ENCODE measurements at regions not wholly inside any gene's neighbourhood (a gene's known extent, or its start where the extent isn't known, plus 50 kb on each side); places are given as distances from the start of the nearest gene placed in this dataset.
"Not testable (repeated sequence)": the region's sequence is repeated elsewhere in the genome, so short reads cannot be mapped to it uniquely, and the experiment has no call there.

DNA sequence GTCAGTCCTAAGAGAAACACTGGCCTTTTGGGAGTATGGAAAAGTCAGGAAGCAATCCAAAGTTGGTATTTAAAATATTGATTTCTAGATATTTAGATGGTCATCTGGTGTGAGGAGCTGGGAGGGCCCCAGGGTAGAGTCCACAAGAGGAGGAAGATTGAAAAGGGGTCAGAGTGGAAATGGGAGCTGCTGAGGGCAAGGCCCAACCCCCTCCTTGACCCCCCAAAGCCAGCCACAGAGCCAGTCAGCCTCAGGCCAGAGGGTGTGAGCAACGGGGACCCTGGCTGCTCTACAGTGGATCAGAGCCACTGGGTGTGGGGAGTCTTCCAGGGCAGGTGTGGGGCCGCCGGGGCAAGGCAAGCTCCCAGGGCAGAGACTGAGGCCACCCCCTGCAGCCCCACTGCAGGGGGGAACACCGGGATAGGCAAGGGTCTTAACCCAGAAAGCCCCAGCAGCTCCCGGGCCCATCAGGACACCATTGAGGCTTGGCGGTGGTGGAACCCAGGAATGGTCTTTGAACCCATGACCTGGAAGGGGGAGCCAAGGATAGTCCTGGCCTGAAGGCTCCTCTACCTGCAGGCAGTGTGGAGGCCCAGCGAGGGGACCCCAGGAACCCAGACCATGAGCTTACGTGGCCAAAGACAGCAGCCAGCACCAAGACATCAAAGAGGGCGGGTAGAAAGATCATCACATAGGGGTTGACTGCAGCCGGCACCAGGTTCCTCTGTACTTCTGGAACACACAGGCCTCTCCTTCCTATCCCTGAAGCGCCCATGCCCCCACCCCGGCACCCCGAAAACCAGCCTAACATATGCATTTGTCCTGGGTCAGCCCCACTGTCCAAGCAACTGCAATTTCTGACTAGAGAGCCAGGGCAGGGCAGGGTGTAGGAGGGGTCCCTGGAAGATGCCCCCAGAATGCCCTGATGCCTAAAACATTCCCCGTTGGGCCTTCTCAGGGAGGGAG, 51.3 kb upstream of the CSPG4 start:
- DNase-seq (ENCODE audit: low read depth): not testable (repeated sequence)

DNA sequence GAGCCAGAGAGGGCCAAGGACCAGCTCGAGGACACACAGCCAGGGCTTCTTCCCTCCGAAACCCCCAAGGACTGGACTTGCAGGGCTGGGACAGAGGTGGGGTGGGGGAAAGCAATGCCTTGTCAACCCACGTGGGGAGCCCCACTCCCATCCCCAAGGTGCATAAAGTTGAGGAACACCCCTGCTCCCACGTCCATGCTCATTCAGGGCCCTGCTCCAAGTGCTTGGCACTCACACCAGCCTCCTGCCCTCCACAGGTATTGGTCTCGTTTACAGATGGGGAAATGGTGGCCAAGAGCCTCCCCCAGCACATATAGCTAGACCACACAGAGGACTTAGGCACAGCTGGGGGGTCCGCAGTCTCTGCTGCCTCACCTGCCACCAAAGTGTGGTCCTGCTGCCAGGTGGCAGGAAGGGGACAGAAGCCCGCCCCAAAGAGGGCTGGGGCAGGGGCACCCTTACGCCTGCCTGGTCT, 50.5 kb upstream of the CSPG4 start:
- DNase-seq (ENCODE audit: low read depth): no peak
